ENCODE measurements at regions not wholly inside any gene's neighbourhood (a gene's known extent, or its start where the extent isn't known, plus 50 kb on each side); places are given as distances from the start of the nearest gene placed in this dataset.

DNA sequence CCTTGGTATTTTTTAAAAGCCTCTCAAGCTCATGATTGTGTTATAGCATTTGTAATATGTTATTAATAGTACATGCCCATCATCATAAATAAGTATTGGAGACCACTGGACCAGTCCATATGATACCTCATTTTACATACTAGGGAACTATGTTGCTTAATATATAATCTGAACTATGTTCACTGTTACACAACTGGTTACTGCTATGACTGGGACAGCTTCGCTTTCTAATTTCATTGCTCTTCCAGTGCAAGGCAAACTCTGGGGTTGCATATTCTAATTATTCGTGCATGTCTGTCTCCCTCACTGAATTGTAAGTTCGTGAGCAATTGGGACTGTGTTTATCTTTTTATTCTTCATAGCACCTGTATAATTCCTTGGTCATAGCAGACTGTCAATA lies 330.5 kb downstream of the RAPGEF2 start:
- TF ChIP-seq, protein P1, sequence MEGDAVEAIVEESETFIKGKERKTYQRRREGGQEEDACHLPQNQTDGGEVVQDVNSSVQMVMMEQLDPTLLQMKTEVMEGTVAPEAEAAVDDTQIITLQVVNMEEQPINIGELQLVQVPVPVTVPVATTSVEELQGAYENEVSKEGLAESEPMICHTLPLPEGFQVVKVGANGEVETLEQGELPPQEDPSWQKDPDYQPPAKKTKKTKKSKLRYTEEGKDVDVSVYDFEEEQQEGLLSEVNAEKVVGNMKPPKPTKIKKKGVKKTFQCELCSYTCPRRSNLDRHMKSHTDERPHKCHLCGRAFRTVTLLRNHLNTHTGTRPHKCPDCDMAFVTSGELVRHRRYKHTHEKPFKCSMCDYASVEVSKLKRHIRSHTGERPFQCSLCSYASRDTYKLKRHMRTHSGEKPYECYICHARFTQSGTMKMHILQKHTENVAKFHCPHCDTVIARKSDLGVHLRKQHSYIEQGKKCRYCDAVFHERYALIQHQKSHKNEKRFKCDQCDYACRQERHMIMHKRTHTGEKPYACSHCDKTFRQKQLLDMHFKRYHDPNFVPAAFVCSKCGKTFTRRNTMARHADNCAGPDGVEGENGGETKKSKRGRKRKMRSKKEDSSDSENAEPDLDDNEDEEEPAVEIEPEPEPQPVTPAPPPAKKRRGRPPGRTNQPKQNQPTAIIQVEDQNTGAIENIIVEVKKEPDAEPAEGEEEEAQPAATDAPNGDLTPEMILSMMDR (IDR thresholded peaks at IDR 0.05; ENCODE audit: insufficient read depth, low read depth, low read length) = no peak
- no peak for TF ChIP-seq EZH2 (IDR thresholded peaks at IDR 0.05; ENCODE audit: insufficient read depth, low read length)
